HG02938 (cell line): ENCODE measurements at regions not wholly inside any gene's neighbourhood (a gene's known extent, or its start where the extent isn't known, plus 50 kb on each side); places are given as distances from the start of the nearest gene placed in this dataset.

Experiments used
- ATAC-seq: cut with Tn5 transposase; IDR thresholded peaks from one replicate; pipeline ENCODE4 v1.9.1; 2021; ENCODE audit warnings: mild to moderate bottlenecking, moderate library complexity; ENCODE audit not compliant: unreplicated experiment

DNA sequence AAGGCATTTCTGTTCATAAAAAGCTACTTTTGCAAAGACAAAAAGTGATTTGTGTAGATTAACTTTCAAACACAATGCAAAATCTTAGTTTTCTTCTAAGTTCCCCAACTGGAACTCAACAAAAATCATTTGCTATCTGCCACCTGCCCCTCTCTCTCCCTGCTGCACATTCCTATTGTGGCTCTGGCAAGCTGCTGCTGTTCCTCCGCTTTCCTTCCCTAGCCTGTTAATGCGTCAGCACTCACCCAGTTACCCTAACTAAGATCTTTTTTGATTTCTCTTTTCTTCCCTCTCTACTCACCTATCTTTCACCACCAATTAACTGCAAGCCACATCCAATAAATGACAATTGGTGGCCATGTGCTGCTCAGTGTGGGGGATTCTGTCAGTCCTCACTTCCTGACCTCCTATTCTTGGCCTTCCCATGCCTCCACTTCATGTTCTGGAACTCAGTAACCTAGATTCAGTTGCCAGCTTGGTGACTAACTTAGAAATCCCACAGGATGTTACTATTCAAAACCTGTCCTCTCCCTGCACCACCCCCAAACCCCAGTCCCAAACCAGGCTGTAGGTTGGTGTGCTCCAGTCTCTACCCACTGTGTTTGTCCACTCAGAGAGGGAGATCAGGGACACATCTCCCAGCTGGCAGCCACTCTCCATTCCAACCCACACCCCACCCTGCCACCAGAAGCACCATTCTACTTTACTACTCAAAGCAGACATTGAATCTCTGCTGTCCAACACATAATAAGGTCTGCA lies 140.2 kb upstream of the CTTNBP2 start:
- ATAC-seq, result no peak

DNA sequence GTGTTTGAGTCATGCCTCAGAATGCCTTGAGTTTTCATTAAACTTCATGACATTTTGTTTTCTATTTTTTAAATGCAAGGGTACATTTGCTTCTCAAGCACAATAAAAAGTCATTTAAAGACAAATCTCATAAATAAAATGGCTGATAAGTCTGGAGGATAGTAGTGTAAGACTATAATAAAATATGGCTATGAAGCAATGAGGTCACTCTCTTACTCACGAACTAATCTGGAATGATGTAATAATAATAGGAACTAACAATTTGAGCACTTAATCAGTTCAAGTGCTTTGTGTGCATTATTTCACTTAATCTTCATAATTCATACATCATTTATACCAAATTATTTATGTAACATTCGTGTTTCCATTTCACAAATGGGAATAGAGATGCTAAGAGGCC lies 149.3 kb upstream of the CTTNBP2 start:
- ATAC-seq, result no peak

DNA sequence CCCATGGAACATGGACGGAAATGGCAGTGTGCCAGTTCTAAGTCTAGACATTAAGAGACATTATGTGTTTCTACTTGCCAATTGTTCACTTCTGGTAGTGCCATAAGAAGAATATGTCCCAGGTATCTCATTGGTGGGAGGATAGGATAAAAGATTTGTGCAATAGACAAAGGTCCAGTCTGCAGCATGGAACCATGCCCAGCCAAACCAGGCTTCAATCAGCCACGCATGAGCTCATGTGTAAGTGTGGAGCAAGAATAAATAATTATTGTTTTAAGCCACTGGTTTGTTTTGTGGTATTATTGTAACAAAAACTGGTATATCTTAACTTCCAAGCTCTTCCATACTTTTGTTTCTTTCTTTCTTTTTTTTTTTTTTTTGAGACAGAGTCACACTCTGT lies 153.6 kb upstream of the CTTNBP2 start:
- no peak for ATAC-seq

DNA sequence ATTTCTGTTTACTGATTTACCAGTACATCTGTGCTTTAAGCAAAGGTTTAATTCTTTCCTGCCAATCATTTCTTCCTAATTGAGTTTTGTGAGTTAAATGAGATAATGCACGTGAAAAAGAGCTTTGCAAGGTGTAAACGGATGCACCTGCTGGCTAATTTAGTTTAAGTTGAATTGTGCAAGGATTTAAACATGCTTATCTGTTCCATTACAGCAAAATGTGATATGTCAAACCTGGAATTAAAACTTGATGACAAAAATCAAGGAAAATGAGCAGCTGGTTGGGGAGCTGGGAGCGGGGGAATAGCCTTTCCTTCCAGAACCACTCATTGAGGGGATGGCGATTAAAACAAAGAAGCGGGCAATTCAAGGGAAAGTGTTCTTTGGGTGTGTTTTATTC lies 155.0 kb upstream of the CTTNBP2 start:
- ATAC-seq, result no peak

DNA sequence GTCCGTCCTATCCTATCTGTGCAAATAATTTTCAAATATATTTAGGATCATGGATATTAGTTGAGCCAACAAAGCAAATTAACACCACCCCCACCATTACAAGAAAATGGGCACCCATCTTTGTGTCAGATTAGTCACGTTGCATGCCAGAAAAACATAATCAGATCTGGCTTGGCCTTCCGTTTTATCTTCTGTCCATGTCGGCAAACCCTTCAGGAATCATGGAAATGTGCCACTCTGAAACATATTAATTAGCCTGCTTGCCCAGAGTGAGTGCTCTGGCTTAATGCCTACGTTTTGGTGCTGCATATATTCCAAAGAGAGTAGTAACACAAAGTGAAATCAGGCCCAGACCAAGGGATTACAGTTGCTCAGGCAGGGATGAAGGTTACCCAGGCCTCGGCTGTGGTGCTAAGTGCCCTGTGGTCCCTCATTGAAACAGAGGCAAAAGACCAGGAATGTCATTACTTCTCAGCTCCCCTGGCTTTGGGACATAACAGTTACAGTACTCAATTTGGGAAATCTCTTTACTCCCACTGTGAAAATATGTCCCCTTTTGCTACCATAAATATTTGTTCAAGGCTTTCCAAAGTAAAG lies 154.0 kb upstream of the LSM8 start:
- no peak for ATAC-seq

DNA sequence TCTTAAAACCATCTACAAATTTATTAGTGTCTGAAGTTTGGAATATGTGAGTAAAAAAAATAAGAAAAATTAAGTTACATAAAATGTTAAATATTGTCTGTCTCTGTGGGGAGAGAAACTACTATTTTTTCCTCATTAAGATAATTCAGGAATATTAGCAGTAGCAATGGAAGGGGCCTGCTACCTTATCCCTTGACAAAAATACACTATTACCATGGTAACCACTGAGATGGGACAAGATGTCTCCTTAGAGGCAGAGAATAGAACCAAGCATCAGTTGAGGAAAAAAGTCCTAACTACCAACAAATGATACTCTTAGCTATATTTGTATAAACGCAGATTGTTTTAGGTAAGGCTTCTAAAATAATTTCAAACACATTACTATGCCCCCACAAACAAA lies 150.7 kb upstream of the LSM8 start:
- no peak for ATAC-seq

DNA sequence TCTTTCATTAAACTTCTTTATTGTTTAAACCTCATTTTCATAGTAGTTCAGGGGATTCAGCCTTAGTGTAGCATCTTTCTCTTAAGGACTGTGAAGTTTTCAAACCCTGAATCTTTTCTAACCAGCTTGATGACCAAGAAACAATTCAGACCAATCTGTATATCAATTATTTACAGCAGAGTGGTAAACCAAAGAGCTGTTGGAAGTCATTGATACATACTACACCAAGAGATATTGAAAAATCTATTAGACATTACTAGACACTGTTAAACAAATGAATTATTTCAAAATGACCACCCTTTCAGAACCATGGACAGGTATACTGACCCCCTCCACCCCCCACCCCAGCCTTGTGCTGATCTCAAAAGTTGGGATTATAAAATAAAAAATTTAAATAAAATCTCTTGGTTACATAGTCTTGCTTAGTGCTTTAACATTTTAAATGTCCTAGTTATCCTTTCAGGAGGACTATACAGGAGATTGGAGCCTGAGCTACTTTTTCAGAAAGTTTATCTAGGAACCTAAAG lies 143.9 kb upstream of the LSM8 start:
- ATAC-seq, result peak; percentile 36

DNA sequence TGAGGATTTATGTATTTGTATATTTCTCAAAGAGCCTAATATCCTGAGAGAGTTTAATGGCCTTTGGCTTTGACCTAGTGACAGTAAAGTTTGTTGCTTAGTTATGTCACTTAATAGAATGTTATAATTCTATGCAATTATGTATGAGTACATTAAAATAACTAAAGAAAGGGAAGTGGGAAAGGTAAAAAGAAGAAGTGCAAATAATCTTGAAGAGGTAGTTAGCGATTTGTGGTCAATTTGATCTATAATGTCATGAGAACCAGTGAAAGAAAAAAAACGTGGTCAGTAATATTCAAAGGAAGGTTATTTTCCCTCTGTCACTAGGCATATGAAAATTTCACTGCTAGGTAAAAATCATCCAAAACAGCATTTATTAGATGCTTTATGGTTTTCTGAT lies 143.4 kb upstream of the LSM8 start:
- peak; percentile 85 for ATAC-seq

DNA sequence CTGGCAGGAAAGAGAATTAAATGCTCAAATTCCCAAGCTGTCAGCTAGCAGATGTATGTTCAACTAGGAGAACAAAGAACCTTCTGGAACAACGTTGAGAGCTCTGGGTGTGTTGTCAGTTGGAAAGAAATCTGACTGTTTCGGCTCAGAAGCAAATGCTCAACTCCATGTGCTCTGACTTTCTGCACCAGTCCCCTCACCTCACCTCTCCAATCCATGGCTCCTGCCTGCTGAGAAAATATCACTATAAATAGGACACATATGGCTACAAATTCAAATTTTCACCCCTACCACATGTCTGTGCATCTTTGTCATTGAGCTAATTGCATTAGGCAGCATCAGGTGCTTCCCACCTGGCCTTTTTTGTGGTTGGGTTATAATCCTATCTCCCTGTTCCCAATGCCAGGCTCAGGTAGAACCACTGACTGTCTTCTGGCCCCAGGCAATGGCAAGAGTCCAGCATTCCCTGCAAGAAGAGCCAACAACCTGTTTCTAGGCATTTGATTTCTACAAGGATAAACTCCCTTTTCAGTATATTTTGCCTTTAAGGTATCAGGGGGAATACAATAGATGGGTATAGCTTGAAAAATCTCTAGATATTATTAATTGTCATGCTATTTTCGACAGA lies 142.6 kb upstream of the LSM8 start:
- ATAC-seq, result no peak

DNA sequence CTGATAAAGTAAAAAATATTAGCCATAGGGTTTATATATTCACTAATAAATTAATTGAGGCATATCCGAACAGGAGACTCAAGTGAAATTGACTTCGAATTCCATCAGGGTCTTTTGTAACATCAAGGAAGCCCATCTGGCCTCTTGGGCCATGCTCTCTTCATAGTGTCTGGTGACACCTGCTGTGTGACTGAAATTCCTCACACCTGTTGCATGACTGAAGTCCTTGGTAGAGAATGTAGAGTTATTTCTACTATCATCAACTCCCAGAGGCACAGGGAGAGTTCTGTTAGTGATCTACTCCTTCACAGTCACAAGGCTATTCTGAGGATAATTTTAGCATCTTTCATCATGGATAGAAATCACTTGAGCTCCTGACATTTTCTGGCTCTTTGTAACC lies 138.3 kb upstream of the LSM8 start:
- no peak for ATAC-seq

DNA sequence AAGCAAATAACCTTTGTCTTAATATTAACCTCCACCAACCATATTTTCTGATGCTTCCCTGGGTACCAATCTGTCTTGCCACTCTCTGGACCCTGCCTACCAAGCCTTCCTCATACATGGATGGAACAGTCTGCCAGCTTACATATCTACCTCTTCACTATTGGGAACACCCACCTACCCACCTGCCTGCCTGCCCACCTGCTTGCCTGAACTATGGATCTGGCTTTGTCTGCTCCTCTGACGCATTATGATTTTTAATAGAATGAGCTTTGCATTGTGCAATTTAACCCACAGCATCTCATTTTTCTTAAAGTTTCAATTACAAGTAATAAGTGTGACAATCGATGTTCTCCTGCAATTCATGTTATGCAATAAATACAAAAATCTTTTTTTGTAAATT lies 137.9 kb upstream of the LSM8 start:
- no peak for ATAC-seq

DNA sequence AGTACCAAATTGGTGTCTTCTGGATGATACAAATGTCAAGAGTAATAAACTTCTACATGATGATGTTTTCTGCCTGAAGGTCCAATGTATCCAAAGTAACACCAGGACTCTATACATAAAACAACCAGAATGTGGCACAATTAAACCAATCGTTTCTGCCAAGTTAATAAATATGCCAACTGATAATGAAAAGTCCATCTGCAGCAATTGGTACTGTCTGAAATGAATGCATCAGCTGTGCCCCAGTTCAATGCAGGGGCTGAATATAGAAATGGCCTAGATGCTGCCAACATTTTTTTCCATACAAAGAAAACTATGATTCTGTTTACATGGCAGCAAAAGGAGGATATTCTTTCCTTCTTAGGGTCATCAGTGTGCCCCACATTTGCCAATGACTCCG lies 137.2 kb upstream of the LSM8 start:
- ATAC-seq, result no peak

DNA sequence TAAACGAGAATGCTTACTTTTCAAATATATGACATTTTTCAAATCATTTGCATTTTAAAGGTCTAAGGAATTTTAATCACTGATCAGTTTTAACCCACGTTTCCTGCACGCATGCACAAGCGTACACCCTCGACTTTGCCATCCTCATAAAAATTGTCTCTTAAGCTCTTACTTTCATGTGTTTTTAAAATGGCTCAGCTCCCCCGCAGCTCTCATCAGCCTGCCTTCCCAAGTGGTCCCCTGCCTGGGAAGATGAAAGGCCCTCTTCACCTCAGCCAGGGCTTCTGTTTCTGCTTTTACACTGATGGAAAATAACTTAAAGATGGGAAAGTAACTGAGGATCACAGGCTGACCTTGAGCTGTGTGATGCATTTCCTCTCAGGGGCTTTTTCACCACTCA lies 131.6 kb upstream of the LSM8 start:
- no peak for ATAC-seq

DNA sequence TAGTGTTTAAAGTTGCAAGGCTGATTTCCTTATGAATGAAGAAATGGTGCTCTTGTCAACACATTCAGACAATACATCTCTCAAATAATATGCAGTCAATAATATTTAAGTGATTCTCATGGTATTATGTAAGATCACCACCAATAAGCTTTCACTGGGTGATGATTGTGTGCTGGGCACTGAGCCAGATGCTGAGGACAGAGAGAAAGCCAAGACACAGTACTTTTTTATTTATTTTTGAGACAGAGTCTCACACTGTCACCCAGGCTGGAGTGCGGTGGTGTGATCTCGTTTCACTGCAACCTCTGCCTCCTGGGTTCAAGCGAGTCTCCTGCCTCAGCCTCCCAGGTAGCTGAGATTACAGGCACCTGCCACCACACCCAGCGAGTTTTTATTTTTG lies 130.6 kb upstream of the LSM8 start:
- ATAC-seq, result no peak

DNA sequence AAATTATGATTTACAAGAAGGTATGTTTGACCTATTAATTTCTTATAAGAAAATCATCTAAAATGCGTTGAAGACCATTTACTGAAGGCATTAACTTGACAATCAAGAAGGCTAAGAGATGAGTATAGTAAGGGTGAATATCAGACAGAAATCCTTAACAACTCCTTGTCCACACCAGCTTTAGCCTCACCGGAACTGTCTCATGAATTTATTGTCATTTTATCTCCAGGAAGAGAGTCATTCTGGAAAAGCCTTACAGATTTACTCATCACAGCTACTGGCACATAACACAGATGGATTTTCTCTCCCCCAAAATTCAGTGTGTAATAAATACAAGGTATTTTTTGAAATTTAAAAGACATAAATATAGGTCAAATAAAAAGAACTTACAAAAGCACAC lies 129.4 kb upstream of the LSM8 start:
- no peak for ATAC-seq

DNA sequence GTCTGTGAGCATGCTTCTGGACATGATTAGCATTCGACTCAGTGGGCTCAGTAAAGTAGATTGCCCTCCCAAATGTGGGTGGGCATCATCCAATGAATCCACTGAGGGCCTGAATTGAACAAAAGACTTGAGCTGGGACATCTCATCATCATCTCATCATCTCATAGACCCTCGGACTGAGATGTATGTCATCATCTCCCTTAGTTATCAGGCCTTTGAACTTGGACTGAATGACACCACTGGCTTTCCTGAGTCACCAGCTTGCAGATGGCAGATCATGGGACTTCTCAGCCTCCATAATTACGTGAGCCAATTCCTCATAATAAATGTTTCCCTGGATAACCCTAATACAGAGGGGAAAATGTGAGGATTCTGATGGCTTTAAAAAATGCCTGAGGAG lies 128.3 kb upstream of the LSM8 start:
- no peak for ATAC-seq

DNA sequence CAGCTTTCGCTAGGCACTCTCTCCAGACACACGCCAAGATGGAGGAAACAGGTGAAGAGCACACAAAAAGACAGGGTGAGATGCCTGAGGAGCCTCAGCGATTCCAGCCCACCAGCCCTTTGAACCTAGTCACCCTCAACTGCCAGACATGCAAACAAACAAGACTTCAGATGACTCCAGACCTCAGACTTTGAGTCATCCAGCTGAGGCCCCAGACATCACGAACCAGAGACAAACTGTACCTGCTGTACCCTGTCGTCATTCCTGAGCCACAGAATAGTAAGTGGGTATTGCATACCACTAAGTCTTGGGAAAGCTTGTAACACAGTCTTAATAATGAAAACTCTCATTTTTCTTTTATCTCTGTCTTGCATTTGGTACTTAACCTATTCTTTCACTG lies 126.6 kb upstream of the LSM8 start:
- no peak for ATAC-seq

DNA sequence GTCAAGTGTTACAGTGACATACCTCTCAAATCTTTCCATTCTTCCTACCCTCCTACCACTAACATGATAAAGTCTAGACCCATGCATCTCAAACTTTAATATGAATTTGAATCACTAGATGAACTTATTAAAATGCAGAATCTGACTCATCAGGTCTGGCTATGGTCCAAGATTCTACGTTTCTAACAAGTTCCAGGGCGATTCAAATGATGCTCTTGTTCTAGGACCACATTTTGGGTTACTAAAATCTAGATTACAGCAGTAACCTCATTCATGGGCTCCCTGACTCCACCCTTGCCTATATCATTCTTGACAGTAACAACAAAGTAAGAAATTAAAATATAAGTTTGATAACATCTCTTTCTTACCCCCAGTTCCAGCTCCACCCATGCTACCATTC lies 124.8 kb upstream of the LSM8 start:
- no peak for ATAC-seq

DNA sequence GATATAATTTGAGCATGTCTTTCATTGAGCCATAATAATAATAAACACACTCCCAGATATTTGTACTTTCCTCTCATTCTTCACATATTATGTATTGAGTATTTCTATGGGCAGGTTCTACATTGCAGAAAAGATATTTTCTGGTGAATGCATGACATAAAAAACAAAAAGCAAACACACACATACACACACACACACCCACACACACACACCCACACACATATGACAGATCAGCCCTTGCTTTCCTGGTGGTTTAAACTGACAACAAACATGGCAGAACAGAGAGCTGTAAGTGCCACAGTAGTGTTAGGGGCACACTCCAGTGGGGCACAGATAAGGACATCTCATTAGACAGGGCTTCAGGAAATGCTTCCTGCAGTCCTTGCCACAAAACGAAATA lies 123.3 kb upstream of the LSM8 start:
- no peak for ATAC-seq

DNA sequence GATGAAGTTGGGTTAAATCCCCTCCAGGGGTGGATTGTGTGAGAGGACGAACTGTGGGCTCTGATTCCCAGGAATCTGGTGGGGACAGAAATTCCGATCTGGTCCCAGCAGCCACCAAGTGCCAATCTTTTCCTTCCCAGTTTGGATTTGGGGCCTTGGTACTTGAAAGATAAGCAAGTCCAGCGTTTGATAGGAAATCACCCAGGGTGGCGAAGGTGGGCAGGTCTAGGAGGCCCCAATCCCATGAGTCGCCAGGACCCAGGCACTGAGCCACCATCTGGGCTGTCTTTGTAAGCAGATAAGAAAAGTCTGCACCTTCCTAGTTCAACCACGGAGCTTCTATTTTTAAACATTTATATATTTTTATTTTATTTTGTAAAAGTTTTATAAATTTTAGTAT lies 122.6 kb upstream of the LSM8 start:
- ATAC-seq, result no peak

DNA sequence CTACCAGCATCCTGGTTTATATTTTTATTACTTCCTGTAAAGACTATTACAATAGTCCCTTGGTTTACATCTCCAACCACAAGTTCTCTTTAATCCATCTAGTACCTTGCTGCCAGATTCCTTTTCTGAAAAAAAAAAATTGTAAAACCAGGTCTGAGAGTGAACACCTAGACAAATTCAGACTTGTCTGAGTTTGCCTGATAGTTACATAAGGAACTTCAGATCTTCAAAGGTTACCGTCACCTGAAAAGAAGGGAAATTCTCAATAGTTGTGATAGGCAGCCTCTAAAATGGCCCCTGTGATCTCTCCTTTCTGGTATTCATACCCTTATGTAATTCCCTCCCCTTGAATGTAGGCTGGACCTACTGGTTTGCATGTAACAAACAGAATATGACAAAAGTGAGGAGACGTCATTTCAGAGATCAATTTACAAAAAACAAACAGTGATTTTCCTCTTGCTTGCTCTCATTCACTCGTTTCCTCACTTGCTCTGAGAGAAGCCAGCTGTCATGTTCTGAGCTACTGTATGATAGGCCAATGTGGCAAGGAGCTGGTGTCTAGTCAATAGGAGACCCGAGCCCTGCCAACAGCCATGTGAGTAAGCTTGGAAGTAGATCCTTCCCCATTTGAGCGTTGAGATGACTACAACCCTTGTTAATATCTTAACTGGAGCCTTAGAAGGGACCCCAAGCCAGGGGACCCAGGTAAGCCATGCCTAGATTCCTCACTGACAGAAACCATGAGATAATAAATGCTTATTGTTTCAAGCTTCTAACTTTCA lies 110.9 kb upstream of the LSM8 start:
- no peak for ATAC-seq

DNA sequence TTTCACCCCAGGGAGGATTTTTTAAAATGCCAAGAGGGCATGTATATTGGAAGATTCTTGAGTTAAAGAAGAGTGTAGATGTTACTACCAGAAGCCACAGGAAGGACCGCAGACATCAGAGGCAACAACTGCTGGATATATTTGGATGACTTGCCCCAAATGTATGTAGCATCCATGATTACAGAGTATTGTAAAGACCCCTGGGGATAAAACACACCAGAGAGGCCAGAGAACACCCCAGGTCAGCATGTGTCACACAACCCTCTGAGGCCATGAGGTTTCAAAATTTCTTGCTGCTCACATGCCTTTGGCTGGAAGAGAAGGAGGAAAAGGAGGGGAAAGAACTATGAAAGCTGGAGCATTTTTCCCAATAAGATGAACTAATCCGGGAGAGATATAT lies 108.0 kb upstream of the LSM8 start:
- ATAC-seq, result no peak
